GM21786 (cell line): ENCODE measurements at regions not wholly inside any gene's neighbourhood (a gene's known extent, or its start where the extent isn't known, plus 50 kb on each side); places are given as distances from the start of the nearest gene placed in this dataset.

Experiments used
- ATAC-seq: cut with Tn5 transposase; IDR thresholded peaks from one replicate; pipeline ENCODE4 v1.9.1; 2021; ENCODE audit not compliant: unreplicated experiment

DNA sequence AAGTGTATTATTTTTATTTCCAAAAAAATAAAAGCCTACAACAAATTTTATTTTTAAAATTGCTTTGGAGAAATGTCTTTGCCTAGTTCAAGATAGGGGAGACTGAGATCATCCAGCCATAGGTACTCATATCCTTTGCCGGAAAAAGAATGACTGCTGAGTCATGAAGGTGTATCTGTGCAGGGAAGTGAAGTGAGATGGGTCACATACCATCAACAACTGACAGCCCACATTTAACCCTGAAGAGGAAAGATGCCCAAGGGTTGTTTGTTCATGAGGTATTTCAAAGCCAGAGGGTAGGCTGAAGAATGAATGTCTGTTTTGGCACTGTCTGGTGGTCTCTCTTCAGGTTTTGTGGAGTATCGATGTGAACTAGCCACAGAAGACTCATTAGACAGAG, 106.7 kb upstream of the TTC29 start:
- ATAC-seq: no peak

DNA sequence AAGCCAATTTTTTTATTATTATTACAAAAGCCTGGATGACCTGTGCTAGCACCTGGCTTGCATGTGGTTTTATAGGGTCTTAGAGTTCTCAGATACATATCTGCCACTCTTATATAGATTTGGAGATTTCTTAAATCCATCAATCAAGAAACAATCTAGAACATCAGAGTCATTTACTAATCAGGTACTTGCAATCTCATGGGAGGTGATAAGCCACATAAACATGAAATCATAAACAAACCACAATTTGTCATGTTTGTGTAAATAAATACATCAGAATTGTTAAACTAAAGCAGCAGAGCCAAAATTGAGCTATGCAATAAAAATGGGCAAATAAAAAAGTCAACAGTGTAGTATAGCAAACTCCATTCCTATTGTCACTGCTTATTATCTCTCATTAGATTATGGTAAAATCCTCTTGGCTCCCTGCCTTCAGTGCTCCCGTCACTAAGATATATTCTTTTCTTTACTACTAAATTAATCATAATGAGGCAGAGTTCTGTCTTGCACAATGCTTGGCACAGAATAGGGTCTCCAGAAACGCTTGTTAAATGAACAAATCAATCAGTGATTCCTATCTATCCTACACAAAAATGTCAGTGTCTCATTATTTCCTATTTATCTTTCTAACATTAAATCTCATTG, 108.7 kb upstream of the TTC29 start:
- no peak for ATAC-seq

DNA sequence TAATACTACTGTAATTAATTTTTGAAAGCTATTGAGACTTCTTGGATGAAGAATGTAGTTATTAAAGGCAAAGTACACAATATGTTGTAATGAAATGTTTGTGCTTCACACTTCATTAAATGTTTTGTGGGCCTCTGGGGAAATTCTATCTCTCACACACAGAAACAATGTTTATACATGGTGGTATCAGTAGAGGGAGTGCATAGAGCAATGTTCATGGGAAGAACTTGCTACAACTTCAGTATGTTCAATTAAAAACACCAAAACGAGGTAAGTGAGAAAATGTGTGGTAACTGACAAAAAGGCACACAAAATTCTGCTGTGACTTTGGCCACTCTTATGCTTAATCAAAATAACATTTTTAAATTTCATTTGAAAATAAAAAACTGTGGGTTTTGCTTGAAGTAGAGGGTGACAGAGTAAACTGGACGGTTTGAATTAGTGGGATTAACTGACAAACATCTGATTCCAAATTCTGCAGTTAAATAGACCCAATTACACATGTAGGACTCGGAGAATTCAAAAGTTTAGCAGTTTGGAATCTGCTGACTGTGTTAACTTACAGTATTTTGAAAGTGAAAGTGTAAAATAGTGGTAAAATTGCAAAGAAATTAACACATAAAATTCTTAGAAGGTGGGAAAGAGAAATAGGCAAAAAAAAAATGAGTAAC, 111.4 kb upstream of the TTC29 start:
- peak; percentile 22 for ATAC-seq

DNA sequence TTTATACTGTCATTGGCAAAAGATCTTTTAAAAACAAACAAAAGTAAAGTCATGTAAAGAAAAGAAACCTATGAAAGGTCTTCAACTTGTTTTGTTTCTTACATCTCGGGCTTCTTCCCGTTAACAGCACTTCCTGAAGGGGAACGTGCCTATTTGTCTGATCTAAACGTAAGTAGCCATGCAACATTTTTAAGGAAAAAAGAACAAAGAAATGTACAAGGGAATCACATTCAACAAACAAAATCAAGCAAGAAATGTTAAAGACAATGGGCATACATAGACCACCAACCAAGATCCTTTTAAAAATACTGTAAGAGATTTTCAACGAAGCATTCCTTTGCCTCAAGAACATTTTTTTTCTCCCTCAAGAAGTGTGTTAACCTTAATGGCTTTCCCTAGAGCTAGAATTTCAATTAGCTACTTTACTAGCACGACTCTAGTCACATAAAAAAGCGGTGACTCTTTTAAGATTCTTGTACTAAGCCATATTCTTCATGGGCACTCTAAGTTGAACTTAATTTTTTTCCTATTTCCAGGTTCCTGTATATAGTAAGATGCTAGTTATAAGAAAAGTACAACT, 112.0 kb upstream of the TTC29 start:
- ATAC-seq: peak; percentile 49

DNA sequence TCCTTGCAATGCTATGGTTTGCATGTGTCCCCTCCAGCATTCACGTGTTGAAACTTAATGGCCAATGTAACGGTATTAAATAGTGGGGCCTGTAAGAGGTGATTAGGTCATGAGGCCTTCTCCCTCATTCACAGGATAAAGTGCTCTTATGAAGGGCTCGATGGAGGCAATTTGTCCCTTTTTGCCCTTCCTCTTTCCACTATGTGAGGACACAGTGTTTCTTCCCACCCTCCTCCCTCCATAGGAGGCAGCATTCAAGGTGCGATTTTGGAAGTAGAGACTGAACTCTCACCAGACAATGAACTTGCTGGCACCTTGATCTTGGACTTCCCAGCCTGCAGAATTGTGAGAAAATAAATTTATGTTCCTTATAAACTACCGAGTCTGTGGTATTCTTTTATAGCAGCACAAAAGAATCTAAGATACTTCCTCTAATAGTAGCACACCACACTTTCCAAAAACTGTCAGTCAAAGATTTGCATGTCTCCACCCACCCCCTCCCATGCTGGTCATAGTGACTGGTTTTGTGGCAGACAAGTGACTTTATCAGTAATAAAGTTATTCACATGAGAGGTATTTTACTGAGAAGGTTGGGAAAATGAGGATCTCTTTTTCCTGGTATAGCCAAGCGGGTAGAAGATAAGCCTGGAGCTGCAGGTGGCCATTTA, 113.5 kb upstream of the TTC29 start:
- ATAC-seq: no peak

DNA sequence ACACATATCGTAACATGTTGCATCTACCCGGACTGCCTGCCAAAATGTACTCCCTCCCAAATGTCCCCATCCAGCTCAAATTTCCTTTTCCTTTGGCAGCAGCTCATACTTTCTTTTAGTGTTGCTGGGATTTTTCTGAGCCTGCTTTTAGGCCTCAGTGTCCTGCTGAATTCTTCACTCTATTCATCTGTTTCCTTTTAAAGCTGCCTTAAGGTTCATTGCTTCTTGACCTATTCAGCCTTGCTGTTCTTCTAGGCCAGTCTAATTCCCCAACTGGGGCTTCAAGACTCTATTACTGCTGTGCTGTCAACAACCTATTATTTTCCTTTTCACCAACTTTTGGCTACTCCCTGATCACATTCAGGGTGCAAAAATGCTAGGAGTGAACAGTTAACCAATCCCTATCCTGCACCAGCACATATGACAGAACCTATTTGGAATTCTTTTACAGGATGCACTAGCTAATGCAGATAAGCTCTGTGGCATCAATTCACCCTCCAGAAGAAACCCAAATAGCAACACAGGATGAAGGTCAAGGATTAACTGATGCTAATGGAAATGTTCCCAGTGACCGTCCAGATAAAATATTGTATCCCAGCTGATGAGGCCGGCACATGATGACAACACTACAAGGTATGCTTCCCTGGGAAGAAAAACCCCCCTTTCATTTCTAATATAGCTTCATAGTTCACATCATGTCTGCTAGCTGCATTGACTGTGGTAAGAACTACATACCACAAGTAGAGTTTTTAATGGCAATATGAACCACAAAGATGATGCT, 114.7 kb upstream of the TTC29 start:
- no peak for ATAC-seq

DNA sequence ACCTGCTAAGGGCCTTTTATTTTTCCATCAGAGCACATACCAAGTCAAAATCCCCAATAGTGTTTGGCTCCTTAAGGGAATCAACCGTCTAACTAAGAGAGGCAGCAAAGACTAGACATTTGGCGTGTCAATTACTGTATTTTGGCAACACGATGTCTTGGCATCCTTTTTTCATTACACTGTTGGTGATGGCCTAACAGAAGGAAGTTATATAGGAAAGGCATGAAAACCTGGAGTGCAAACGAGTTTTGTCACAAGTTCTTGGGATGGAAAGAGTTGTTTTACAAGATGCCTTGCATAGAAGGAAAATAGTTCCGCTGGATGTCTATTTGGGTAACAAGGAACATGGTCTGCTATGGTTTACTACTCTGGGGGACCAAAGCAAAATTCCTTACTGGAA, 119.2 kb upstream of the TTC29 start:
- ATAC-seq: no peak

DNA sequence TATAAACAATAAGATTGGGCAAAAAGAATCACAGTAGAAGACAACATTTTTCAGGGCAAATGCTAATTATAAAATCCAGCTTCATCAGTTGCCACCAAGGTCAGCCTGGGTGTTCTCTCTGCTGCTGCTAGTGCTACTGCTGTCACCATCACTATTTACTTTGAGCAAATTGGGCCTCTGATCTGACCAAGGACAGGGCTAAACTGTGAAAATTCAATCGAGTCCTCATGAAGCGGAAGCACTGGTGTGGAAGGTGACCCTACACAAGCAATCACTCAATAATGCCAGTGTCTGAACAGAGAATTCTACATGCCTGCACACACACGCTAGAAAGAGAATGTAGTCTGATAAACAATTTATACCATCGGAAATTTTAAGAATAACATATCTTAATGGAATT, 122.9 kb upstream of the TTC29 start:
- no peak for ATAC-seq

DNA sequence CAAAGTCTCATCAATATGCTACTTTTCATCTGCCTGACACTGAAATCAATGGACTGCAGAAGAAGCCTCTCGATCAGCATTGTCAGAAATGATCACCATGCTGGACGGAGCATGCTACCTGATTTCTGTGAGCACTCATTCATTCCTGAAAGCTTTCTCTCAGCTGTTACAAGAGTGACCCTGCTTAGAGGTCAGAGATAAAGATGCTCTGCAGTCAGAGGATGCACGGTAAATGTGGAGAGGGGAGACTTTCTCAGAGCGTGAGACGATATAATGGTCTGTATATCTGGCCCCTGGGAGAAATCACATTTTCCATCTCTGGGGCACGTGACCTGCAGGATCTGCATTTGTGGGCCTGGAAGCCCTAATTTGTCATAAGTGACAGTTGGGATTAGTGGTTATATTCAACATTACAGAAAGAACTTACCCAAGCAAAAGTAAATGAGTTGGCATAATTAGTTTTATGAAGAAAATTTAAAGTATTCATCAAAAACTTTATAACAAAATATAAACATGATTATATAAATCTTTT, 125.6 kb upstream of the TTC29 start:
- ATAC-seq: no peak

DNA sequence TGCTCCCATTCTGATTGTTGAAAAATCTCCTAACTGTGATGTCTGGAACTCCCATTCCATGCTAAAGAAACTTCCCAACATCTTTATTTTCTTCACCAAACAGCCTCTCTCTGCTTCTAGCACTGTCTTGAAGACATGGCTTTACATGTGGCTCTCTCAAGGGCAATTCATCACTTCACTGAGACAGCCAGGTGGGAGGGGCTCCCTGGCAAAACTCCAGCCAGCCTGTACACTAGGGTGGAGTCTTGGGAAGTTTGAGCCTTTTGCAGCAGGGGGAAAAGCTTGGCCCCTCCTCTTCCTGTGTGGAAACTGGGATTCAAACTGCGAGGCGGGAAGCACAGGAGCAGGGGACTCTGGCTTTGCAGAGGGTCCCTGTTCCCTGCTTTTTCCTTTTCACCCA, 130.5 kb upstream of the TTC29 start:
- no peak for ATAC-seq

DNA sequence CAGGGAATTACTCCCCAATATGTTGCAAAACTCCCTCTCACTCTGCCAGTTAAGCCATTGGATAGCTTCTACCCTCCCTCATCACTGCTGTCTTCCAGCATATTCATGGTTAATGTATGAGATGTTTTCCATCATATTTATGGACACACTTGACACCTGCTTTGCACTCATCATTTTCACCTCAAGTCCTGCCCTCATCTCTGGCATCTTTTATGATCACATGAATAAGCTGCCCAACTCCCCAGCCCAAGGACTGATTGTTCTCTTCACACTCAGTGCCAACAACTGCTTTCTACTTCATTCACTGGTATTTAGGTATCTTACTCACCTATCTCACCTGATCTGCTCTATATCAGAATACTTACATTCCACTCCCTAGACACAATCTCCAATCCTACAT, 131.1 kb upstream of the TTC29 start:
- no peak for ATAC-seq

DNA sequence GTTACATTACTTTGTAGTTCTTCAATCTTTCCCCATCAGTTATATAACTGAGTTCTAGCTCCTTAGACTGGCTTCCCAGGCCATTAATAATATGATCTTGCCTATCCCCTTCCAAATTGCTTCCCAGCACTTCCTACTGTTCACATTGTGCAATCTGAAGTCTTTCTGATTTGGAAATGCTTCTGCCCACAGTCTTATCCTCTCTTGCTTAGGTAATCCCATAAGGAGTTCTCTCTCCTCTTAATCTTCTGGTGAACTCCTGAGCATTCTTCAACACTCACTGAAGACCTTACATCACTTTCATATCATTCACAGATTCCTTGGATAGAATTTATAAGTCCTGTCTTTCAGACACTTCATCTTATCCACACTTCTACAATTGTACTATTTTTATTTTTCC, 132.7 kb upstream of the TTC29 start:
- ATAC-seq: no peak

DNA sequence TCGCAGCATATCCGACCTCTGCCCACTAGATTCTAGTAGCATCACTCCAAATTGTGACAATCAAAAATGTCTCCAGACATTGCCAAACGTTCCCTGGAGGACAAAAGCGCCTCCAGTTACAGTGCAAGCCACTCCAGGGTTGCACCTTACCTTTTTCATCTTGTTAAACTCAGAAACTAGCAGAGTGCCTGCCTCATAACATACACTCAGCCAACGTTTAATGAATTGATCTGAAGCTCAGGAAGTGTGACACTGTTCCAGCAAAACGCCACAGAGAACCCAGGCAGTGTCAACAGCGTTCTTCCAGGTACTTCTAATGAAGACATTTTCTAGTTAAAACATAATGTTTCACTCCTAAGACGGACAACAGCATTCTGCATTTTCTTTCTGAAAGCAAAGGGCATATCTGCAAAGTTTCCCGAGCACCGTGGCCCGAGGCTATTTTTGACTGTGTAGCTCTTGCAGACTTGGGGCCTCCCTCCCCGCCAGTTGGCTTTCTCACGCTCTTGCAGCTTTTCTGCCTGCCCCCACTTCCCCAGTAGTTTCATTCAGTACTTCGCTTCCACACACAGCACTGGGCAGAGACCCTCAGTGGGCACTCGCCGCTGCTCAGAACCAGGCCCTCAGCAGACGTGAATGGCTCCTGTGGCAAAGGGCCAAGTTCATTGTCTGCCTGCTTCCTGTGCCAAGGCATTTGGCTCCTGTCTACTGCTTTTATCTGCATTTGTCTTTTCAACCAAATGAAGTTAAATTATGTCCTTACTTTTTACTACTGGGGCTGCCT, 133.4 kb upstream of the TTC29 start:
- ATAC-seq: no peak

DNA sequence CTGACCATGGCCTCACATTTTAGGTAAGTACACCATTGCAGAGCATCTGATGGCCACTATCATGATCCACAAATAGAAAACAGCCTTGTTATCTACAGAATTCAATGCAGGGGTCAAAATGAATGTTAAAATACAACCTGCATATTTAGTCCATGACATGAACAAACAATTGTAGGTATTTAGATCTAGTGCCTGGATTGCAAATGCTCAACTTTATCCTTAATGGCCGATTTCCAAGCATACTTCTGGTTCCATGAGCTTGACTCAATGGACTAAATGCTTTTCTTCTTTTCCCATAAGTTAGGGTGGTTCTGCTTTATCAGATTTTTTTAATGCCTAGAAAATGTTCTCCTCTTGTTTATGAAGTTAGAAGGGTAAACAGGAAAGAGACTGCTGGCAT, 139.2 kb upstream of the TTC29 start:
- no peak for ATAC-seq

DNA sequence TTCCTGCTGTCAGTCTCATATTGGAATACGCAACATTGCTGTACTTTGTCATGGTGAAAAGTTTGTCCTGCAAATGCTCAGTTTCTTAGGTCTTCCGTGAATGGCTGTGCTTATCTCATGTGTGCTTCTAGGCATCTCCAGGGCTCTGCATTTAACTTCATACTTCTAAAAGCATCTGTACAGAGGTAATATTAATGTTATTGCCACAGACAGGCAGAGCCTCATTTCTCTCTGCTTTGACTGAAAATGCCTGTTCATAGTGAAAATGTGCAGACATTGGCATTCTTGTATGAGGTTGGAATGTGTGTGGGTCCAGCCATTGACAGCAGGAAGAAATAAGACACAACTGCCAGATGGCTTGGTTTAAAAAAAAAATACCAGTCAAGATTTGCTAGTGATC, 140.1 kb upstream of the TTC29 start:
- ATAC-seq: no peak

DNA sequence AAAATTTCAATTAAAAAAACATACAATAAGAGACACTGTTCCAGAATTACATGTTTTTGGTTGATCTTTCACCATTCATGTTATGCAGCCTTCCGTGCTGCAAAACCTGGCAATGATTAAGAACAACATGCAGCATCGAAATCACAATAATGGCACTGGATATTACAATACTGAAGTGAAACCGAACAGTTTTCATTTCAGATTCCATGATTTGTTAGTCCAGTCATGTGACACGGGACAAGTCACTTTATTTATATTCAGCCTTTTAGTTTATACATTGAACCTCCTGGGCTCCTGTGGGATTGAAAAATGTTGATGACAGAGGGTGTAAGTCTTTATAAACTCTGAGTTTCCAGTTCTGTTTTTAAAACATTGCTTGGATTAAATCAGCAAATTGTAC, 142.5 kb upstream of the TTC29 start:
- no peak for ATAC-seq

DNA sequence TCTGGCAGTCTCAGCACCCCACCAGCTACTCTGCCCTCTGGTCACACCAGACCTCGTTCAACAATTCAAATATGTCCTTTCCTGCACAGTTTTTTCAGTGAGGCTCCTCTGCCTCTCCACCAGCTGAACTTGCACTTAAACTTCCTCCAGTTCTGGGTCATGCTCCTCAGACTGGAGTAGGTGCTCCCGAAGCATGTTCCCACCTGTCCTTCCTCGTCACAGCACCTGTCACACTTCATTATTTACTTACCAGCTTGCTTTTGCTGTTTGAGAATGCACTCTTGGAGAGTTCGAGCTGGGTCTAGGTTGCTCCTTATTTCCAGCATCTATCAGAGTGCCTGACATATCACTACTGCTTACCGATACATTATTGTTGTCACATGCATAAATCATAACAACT, 144.8 kb upstream of the TTC29 start:
- ATAC-seq: no peak

DNA sequence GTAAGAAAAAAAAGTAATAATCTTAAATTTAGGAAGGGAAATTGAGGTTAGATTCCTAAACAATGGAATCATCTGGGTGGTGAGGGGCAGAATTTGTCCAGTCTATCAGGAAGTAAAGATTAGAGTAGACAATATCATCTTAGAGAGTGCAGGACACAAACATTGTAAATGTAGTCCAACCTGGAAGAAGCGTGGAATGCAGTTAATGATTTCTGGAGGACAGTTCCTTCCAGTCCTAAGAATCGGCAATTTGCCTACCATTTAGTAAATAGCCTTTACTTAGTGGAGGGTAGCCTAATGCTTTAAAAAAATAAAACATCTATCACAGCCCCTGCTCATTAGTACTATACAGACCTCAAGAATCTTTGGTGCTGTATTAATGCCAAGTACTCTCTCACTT, 147.5 kb upstream of the TTC29 start:
- ATAC-seq: no peak

DNA sequence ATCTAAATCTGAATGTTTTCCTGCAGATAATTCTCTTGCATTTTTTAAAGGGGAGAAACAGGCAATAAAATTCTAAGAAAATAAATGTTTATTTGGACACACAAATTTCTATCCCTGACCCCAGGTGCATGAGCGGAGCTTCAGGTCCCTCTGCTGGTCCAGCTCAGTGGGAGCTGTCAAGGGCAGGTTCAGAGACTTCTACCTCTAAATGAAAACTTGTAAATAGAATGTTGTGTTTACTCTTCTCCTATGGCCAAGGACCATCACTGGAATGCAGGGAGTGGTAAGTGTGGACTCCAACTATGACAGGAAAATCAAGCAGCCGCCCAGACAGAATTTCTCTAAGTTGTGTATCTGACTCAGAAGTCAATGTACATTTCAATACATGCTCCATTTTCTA, 148.6 kb upstream of the TTC29 start:
- no peak for ATAC-seq
